GM08714 (cell line): ENCODE measurements at regions not wholly inside any gene's neighbourhood (a gene's known extent, or its start where the extent isn't known, plus 50 kb on each side); places are given as distances from the start of the nearest gene placed in this dataset.

Experiments
- H3K4me3 ChIP-seq: fragments of 200-500 bp; sonication (Bioruptor generic); 2 replicates; pipeline ENCODE4 v1.5.1; 2014; ENCODE audit warnings: mild to moderate bottlenecking, low read length, inconsistent platforms
- ZNF274 ChIP-seq: IDR thresholded peaks from 2 replicates; pipeline ENCODE4 v1.6.1; 2012; ENCODE audit warnings: mild to moderate bottlenecking, low read depth, low read length

DNA sequence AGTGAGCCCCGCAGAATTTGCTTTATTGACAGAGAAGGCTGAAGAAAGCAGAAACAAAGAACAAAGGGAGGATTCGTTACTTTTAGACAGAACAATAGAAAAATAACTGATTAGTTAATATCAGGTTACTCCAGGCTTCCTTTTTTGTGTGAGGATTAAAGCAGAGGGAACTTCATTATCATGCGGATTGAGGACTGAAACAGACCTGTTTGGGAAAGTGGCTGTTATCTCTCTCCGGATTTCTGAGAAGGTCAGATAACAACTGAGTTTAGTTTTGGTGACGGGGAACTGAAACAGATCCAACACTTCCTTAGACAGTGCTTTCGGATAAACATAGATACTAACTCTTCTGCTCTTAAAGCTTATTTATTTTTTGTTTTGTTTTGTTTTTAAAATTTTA, 246.4 kb upstream of the ZNF507 start:
- no peak overlapping the region for H3K4me3 ChIP-seq
- TF ChIP-seq ZNF274 = no peak

DNA sequence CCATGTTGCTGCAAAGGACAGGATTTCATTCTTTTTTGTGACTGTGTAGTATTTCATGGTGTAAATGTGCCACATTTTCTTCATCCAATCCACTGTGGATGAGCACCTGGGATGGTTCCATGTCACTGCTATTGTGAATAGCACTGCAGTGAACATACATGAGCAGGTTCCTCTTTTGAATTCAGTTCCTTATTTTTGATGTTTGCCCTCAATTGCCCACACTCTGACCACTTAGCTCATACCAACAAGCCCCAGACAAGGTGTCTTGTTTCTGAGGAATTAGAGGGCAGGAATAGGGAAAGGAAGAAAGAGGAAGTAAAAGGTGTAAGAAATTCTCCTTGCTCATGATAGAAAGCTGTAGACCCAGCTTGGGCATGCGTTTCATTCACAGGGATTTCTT, 244.2 kb upstream of the ZNF507 start:
- TF ChIP-seq ZNF274 = no peak
- no peak overlapping the region for H3K4me3 ChIP-seq

DNA sequence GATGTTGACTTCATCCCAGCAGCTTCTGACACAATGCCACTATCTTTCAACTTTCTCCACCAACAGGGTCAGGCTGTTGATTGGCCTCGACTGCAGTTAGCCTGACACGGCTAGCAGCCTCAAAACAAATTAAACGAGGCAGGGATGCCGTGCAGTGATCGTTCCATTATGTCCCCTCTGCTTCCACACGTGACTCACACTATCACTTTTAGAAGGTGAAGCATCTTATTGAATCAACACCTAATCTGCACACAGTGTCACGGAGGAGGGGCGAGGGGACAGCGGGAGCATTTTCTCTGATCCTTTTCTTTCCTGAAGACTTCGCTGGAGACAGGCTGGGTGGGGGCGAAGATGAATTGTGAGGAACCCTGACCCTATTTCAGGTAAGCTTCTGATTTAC, 241.9 kb upstream of the ZNF507 start:
- TF ChIP-seq ZNF274 = no peak
- H3K4me3 ChIP-seq = no peak overlapping the region

DNA sequence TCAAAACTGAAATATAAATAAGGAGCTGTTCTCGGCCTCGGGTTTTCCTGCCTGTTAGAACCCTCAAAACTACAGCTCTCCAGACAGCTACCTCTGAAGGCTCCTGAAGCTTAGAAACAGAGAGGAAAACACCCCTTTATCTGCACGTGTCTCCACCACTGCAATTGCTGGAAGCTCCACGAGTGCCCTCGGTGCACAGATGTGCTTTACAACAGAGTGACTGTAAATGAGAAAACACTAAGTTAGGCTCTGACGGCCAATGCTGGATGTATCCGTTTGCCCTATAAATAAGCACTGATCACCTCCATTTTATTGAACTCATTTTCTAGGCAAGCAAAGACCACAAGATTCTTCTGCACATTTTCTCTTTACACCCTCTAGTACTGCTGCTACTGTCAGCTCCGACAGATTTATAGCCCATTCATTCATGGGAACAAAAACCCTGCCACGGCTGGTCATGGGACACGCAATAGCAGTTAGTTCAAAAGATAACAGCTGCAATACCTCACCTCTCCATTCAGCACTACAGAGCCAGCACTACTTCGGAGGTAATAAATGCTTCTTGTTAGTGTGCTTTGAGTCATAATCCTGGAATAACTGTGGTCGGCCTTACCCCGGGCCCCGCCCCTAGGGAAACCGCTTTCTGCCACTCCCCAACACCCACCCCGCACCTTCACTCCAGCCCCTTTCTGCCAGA, 241.1 kb upstream of the ZNF507 start:
- H3K4me3 ChIP-seq = no peak overlapping the region
- TF ChIP-seq ZNF274 = no peak

DNA sequence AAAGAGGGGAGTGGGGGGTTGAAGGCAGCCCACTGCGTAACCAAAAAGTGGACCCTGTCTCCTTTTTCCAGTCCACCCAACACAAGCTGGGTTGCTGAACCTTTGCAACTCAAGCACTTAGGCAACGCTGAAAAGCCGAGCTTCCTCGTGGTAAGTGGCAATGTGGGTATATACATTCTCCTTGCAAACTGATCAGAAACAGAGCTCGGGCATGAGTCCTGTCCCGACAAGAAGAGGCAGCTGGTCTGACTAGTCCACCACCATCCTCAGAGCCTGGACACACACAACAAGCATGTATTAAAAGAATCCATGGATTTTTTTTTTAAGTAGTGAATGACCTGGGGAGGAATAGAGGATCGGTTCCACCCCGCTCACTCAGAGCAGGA, 240.6 kb upstream of the ZNF507 start:
- no peak overlapping the region for H3K4me3 ChIP-seq

DNA sequence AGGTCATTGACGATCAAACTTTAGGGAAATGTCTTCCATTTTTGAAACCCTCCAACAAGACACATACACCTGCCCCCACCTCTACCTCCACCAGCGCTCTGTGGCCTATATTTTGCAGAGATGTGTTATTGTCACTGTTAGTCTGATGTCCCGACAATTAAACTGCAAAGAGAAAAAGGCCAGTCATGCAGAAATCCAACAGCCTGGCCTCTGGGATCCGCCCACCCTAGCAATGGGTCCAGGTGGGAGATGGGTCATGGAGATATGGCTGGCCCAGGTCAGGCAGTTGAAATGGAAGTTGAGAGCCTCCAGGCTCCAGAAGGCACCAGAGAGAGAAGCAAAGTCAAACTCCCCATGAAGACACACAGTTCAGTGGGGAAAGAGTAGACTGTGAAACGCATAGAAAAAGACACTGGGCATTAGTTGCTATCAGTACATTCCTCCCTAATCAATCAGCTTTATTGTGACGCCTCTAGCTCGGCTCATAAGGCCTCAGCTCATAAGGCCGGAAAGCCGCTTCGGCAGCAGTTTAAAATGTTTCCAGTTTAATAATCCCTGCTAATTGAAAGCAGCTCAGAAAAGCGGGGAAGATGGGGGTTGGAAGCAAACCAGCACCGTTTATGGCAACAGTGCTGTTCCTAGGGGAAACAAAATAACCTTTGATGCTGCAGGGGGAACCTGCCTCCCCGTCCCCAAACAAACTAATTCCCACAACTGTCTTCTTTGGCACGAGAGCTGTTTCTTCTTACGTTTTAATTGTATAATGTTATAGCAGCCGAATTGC, 239.7 kb upstream of the ZNF507 start:
- H3K4me3 ChIP-seq = no peak overlapping the region
- no peak for TF ChIP-seq ZNF274

More for the DNA sequence above, 240.6 kb upstream of the ZNF507 start:
- no peak for TF ChIP-seq ZNF274

DNA sequence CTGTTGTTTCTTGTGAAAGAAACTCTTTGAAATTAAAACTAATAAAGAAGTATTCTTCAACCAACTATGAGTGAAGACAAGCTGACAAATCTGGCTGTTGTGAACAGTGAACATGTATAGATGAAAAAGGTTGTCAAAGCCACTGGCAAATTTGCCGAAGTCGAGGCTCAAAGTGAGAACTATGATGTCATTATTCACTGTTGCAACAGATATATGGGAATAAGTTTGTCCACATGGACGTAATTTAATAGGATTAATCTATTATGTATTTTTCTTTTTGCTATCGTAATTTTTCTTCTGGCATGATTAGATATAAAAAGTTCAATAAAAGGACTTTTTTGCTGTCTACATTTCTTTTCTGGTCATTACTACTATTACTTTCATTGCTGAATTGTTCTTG, 223.2 kb upstream of the ZNF507 start:
- no peak for TF ChIP-seq ZNF274
- no peak overlapping the region for H3K4me3 ChIP-seq

DNA sequence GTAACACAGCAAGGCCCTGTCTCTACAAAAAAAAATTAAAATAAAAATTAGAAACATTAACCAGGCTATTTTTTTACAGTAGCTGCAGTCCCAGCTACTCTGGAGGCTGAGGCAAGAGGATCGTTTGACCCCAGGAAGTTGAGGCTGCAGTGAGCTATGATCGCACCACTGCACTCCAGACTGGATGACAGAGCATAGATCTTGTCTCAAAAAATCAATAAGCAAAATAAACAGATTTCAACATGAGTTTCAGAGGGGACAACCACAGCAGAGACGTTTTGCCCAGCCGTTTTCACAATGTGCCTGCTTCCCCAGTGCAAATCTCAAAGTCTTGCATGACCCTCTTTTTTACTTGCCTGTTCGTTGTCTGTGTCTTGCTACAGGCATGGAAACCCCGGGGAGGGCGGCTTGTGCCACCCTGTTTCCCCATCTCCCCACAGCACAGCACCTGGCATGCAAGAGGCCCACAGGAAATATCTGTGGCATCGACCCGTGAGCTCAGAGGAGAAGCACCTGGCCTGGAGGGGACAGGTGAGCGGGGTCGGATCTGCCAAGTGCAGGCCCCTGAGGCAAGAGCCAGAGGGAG, 222.0 kb upstream of the ZNF507 start:
- no peak for TF ChIP-seq ZNF274
- H3K4me3 ChIP-seq = no peak overlapping the region

DNA sequence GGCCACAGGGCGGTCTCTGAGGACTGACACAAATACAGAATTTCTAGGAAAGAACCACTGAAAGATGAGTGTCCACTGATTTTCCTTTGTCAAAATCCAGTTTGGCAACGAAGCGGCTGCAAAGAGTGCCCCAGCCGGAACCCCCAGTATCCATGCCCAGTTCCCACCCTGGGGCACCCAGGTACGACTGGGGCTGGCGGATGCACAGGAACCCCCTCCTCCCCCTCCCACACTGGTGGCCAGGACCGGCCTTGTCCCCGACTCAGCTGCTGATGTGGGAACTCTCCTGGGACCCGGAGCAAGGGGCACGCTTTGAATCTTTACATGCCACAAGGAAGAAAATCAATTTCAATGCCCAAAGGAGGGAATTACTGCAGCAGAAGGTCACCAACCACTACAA, 220.8 kb upstream of the ZNF507 start:
- TF ChIP-seq ZNF274 = no peak

DNA sequence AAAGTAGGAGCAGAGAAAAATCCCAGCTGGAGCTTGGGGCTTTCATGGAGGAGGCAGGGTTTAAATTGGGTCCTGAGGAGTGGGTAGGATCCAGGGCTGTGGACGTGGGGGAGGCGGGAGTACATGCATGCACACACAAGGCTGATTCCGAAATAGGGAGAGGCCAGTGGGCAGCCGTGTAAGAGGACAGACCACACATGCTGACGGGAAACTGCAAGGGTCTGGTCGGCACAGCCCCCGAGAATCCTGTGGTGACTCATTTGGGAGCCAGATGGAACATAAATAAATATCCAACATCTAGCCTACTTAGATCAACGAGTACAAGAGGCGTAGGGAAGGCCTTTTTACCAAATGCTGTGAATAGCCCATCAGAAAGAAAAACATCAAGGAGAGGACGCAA, 216.3 kb upstream of the ZNF507 start:
- H3K4me3 ChIP-seq = no peak overlapping the region
- TF ChIP-seq ZNF274 = no peak

More for the DNA sequence above, 220.8 kb upstream of the ZNF507 start:
- H3K4me3 ChIP-seq = no peak overlapping the region

DNA sequence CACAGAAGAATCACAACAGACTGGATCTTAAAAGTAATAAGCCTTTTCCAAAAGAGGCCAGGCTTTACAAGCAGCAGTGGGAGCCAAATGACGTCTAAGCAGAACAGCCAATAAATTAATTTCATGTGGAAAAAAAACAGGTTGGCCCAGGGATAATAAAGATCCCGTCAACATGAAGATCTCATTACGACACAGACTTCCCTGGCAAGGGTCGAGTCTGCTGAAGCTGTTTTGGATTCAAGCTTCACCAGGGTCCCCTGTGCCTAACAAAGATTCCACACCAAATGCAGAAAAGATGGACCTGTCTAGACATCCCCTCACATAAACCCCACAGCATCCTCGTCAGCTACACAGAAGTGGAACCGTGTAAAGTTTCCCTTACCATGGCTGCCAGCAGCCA, 215.1 kb upstream of the ZNF507 start:
- no peak for TF ChIP-seq ZNF274
- H3K4me3 ChIP-seq = no peak overlapping the region

DNA sequence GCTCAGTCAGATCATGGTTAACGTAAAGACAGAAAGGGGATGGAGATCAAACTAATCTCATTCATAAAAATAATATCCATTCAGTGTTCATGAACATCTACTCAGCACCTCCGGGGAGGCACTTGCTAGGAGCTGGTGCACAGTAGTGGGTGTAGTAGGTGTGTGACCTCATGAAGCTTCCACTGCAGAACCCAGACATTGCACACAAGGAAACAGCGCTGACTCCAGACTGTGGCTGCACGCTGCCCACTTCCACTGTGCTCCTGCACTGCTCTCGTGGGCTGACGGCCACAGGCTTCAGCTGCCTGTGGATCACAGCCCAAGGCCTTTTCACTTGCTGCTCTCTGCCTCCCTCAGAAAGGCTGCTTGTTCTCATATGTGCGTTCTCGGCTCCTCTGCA, 214.4 kb upstream of the ZNF507 start:
- TF ChIP-seq ZNF274 = no peak
- H3K4me3 ChIP-seq = no peak overlapping the region

DNA sequence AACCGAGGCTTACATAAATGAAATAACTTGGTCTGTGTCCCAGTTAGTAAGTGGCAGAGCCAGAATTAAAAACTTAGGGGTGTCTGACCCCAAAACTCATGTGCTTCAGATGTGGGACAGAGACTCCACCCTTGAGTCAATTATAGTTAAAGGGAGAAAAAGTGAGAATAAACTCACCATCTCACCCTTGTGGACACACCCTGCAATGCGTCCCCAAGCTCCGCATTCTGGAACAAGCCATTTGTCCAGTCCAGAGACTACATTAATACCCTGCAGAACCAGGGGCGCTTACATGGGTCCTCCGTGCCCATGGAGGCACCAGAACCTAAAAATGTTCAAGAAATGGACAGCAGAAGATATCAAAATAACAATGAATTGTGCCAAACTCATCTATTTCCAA, 207.0 kb upstream of the ZNF507 start:
- TF ChIP-seq ZNF274 = no peak
- no peak overlapping the region for H3K4me3 ChIP-seq

DNA sequence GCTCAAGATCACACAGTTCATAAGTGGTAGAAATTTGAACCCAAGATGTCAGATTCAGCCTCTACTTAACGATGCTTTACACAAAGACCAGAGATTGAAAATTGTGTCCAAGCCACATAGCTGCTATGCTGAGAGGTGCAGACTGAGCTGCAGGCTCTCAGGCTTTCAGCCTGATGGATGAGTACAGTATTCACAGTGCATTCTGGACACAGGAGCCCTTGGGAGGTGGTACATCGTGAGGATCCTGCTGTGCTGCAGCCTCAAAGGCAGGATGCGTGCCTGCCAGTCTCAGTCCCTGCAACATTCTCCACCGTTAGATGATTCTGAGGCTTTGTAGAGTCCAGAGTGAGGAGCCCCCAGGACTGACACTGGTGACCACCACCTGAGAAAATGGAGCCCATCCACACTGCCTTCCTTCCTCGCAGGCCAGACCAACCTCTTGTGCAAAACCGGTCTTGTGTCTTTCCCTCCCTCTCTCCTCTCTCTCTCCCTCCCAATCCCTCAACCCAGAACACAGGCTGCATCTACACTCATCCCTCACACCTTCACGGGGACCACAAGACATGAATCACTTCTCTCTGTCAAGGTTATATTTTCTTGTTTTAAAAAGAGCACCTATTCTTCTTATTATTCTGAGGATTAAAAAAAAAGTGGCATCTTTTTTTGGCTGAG, 203.4 kb upstream of the ZNF507 start:
- TF ChIP-seq ZNF274 = no peak
- no peak overlapping the region for H3K4me3 ChIP-seq

DNA sequence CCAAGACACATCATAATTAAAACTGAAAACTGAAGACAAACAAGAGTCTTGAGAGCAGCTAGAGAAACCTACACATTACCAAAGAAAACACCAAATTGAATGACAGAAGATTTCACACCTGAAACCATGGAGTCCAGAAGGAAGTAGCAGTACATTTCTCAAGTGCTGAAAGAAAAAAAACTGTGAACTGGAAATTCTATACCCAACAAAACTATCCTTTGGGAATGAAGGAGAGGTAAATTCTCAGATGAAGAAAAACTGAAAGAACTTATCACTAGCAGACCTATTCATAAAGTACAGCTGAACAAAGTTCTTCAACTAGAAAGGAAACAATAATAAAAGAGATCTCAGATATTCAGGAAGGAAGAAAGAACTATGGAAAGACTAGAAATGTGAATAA, 198.7 kb upstream of the ZNF507 start:
- no peak for TF ChIP-seq ZNF274
- H3K4me3 ChIP-seq = no peak overlapping the region
